GM04504 (cell line): ENCODE measurements at regions not wholly inside any gene's neighbourhood (a gene's known extent, or its start where the extent isn't known, plus 50 kb on each side); places are given as distances from the start of the nearest gene placed in this dataset.

Source experiments
- DNase-seq: peaks from one replicate; pipeline ENCODE4 v3.0.0-alpha.2; 2012; ENCODE audit warnings: low read depth

DNA sequence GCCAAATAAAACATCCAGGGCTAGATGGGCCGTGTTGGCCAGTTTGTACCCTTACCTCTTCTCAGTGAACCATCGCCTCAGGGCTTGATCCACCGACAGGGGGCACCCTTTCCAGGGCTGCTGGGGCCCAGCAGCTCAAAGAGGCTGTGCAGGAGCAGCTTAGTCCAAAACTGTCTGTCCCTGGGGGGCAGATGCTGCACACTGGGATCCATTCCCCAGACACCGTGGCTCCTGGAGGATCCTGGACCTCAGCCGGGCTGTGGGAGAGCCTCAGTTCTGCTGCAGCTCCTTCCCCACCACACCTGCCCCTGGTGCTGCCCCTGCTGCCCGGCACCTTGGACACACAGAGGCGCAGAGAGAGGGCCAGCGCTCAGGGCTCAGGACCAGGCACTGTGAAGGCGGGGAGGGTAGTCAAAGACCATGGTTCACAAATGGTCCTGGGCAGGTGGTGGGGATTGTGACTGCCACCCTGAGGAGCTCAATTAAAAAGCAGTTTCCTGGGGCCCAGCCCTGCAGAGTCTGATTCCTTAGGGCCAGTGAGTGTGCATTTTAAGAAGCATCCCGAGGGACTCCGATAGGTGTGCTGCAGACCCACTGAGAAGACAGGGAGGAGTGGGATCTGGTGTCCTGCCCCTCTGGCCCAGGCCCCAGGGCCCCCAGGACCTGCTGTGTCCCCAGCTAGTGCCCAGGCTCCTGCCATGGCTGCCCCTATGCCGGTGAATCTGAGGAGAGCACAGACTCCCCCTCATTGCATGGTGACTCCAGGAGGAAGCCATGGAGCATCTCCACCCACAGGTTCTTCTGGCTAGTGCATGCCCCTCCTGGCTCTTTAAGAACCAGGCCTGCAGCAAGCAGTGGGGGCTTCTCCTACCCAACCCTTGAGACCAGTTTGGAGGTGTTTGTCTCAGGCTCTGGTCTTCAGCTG lies 86.5 kb upstream of the PRR20G start:
- DNase-seq: no peak

DNA sequence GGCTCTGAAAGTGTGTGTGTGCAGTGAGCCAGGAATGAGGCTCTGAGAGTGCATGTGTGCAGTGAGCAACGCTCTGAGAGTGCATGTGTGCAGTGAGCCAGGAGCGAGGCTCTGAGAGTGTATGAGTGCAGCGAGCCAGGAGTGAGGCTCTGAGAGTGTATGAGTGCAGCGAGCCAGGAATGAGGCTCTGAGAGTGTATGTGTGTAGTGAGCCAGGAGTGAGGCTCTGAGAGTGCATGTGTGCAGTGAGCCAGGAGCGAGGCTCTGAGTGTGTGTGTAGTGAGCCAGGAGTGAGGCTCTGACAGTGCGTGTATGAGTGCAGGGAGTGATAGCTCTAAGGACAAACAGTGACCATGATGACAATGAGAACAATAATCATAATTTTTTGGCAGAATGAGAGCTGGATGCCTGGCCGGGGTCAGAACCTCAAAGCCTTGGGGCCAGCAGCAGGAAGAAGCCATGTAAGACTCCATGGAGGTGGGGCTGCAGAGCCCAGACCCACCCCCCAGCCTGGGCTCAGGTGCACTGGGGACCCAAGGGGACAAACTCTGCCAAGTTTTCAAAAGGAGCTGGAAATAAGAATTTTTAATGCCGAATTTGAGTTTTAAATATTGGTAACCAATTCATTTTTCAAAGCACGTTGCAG lies 85.7 kb upstream of the PRR20G start:
- DNase-seq: no peak

DNA sequence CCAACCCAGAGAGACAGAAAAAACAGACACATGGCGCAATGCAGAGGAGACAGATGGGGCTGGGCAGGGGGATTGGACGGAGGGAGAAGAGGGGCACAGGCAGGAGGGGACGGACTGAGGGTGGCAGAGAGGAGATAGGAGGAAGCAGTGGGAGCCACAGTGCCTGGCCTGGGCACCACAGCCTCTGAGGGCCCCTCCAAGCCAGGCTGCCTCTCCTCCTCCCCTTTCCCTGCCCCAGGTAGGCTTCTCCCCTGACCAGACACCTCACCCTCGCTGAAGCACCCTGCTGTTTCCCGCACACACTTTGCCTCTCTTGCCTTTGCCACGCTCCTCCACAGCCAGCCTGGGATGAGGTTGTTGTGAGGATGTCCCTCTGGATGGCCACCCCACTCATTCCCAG lies 84.0 kb upstream of the PRR20G start:
- DNase-seq: no peak

DNA sequence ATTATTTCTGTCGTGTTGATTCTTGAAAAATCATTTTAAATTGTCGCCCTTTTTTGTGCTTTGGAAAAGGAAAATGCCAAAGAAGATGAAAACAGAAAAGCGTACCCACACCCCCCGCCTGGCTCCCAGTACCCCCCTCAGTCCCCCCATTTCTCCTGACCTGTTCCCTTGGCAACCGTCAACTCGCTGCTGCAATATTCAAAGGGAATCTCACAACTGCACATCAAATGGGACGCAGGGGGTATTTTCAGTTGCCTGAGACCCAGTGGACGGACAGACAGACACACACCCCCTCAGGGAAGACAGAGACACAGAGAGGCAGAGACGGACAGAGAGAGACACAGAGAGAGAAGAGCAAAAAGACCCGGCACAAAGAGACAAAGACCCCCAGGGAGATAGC lies 83.5 kb upstream of the PRR20G start:
- no peak for DNase-seq

DNA sequence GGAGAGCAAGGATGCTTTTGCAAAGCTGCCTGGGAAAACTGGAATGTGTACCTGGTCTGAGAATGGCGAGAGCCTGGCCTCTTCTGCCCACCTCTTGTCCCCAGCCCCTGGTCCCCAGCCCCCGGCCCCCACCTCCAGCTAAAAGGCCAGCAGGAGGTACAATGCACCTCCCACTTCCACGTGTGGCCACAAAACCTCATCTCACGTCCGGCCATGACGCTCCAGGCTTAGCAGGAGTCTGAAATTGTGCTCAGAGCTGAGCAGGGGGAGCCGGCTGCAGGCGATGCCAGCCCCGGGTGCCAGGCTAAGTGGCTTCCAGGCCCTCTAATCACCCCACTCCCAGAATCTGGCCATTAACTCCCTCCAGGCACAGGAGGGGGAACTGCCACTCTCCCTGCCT lies 83.1 kb upstream of the PRR20G start:
- DNase-seq: no peak

DNA sequence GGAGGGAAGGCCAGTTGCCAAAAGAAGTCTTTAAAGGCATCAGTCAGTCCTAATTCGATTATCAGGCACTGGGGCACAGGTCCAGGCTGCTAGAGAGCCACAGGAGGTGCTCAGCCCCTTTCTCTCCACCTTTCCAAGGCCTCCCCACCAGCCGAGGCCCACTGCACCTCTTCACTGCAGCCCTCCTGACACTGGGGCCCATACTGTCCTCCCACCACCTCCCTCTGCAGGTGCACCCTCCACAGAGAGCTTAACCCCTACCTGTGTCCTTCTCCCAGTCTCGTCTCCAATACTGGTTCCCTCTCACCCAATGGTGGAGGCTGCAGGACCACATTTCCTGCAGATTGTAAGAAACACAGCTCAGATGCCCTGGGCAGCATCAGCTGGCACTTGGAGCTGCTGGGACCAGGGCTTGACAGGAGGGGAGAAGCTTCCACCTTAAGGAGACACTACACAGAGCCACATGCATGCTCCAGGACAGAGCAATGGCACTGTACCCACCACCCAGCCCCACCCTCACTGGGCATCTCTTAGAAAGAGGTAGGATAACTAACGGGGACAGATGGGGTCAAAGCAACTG lies 81.6 kb upstream of the PRR20G start:
- DNase-seq: no peak

DNA sequence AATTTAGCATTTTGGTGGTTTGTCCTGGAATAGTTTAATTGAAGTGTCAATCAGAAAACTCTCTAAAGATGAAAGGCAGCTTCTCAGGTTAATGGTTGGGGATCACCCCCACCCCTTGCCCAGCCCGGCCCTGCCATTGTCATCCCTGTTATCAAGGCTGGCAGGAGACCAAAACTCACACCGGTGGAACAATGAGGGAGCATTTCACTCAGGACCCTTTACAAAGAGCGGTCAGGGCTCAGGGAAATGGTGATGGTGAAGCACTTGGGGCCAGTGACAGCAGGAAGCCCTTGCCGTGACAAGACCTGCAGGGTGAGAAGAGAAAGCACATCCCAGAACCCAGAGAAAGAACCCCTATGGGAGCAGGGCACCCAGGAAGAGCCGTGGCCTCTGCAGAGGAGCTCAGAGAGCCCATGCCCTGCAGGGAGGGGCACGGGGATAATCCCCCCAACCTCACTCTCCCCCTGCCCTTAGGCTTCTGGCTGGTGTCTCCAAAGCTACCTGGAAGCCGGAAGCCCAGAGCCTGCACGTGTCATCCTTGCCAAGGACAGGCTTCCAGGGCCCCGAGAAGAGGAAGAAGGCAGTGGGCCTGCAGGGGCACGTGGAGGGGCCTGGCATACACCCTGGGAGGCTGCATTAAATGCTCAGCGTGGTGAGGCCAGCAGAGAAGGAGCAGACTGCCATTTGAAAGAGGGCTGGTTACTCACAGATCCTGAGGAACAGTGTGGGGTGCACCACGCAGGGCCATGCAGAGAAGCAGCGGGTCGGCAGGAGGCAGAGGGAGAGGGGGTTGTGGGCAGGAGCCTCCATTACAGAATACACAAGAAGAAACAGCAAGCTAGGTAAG lies 80.6 kb upstream of the PRR20G start:
- DNase-seq: no peak

DNA sequence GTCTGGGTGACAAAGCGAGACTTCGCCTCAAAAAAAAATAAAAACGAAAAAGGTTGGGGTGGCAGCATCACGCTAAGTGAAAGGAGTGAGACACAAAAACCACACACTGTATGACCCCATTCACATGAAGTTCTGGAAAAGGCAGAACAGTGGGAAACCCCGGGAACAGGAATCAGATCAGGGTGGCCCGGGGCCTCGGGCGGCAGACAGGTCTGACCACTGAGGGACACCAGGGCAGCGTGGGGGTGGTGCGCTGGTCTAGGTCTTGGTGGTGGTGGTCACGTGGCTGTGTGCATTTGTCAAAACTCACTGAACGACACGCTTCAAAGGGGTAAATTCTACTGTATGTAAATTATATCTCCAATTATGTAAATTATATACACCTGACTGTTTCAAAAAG lies 79.7 kb upstream of the PRR20G start:
- no peak for DNase-seq

DNA sequence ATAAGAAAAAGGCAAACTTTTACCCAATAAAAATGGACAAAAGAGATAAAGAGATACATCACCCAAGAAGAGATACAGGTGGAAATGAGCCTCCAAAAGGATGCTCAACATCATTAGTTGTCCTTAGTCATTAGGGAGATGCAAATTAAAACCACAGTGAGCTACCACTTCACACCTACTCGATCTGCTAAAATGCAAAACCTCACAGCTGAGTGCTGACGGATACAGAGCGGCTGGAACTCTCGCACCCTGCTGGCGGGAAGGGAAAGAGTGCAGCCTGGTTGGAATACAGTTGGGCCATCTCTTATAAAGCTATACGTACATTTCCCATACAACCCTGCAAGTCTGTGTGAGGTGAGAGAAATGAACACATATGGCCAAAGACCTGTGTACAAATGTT lies 78.5 kb upstream of the PRR20G start:
- no peak for DNase-seq

DNA sequence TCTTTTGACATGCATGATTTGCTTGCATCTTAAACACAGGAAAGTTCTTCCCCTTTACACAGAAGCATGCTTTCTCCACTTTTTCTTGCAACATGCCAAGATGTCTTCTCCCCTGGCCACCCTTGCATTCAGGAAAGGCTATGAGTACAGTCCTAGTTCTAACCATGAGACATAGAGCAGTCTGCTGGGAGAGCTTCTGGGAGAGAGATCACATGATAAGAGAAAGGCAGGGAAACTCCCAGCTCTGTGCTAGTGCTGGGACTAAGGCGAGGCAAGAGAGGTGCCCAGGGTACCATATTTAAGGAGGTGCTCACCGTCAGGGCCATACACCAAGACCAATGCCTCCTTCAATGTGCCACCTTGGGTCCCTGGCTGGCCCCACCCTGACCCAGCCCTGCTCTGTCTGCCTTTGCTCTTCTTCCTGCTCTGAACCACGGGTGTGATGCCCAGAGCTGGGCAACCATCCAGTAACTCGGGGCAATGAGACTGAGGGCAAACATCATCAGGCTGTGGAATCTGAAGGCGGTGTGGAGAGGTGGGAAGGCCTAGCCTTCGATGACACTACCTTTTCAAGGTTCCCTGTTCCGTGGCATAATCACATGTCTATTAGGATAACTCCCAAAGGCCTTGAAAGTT lies 77.4 kb upstream of the PRR20G start:
- DNase-seq: no peak

DNA sequence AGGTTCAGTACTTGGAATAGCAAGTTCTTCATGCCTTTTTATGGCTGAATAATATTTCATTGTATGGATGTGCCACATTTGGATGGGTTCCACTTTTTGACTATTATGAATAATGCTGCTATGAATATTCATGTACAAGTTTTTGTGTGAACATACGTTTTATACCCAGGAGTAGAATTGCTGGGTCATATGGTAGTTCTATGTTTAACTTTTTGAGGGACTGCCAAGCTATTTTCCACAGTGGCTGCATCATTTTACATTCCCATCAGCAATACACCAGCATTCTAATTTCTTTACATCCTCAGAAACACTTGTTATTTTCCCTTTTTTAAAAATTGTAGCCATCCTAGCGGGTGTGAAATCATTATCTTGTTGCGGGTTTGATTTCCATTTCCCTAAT lies 76.0 kb upstream of the PRR20G start:
- DNase-seq: no peak

DNA sequence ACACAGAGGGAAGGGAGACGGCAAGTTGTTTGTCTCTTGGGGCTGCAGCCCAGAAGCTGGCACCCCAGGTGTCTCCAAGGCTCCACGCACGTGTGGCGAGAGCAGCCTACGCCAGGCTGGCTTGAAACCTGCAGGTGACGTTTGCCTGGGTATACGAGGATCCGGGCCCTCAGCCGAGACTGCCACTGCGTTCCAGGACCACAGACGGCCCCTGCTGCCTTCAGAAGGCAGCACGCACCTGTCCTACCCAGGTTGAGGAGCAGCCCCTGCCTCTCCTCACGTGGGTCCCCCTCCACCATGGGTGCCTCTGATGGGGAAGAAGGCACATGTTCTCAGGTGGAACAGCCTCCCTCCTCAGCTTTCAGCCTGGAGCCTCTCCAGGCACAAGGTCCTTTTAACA lies 75.3 kb upstream of the PRR20G start:
- no peak for DNase-seq

DNA sequence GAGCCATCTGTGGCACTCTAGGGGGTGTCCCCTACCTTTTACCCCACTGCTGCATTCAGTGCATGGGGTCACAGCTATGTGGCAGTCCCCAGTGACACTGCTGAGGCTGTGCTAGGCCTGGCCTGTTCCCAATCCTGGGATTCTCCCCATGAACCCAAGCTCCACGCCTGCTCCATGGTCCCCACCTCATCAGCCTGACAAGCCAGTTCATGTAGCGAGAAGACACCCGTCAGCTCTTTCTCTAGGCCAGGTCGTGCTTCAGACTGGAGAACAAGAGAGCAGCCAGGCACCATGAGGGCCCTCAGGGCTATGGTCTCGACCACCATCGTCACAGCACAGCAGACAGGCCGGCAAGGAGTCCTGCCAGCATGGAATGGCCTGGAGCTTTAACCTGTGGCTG lies 72.8 kb upstream of the PRR20G start:
- DNase-seq: no peak

DNA sequence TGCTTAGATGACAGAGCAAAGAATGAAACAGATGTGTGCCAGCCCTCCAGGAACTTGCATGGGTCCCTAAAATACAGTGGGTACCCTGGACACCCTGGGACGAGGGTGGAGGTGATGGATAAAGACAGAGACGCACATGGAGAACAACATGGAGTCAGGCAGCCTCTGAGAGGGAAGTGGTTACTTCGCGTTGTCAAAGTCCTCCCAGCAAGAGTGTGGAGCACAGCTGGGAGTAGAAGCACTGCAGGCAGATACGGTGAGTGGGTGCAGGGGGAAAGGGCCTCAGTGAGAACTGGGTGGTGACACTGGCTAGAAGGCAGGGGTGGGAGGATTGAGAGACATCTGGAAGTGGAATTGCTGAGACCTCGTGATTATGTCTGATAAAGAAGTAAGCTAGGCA lies 70.8 kb upstream of the PRR20G start:
- DNase-seq: no peak

DNA sequence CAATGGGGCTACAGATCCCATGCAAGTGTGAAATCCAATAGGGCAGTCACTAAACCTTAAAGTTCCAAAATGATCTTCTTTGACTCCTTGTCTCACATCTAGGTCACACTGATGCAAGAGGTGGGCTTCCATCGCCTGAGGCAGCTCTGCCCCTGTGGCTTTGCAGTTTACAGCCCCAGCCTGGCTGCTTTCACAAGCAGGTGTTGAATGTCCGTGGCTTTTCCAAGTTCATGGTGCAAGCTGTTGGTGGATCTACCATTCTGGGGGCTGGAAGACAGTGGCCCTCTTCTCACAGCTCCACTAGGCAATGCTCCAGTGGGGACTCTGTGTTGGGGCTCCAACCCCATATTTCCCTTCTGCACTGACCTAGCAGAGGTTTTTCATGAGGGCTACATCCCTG lies 68.5 kb upstream of the PRR20G start:
- no peak for DNase-seq

DNA sequence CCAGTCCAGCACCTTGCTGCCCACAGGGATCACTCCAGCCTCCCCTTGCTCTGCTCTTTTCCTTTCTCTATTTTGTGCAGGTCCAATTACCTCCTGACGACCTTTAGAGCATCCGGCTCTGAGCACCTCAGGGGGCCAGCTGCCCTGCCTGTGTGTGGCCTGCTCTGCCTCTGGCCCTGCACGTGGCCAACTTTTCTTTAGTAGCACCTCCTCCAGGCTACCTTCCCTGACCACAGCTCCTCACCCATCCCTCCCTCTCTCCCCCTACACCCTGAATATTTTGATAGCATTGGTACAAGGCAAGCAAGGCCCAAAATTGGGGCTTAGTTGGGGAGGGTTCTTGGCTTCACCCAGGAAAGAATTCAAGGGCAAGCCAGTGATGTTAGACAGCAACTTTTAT lies 66.9 kb upstream of the PRR20G start:
- no peak for DNase-seq

DNA sequence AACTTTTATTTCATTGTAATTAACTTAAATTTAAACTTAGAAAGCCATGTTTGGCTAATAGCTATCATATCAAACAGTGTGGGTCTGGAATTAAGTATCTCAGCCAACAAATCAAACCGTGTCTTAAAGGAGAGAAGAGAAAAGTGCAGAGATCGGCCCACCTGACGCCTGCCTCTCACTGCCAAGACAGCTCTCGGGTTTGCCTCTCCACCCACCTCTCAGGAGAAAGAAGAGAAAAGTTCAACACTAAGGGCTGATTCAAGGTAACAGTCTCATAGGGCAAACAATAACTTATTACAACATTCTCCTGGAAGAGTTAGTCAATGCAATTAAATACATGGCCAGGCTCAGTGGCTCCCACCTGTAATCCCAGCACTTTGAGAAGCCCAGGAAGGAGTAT lies 64.8 kb upstream of the PRR20G start:
- no peak for DNase-seq

DNA sequence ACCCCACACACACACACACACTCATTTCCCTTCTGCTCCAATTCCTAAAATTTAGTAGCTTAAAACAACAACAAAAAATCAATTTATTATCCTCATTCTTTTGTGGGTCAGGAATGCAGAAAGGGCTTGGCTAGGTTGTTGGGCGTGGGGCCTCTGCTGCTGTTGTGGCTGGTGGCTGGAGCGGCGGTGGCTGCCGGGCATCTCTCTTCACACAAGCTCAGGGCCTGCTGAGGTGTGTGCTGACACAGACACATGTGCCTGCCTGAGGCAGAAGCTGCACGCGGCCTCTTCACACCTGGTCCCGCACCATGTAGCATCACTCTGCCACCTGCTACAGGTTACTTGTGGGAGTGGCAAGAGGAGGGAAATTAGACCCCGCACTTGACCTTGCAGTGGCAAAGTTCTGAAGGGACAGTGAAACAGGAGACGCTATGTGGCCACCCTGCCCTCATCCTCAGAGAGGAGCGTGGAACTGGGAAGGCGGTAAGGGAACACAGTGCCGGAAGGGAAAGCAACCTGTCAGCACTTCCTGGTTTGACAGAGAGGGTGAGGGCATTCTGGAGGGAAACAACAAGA lies 64.0 kb upstream of the PRR20G start:
- DNase-seq: no peak

DNA sequence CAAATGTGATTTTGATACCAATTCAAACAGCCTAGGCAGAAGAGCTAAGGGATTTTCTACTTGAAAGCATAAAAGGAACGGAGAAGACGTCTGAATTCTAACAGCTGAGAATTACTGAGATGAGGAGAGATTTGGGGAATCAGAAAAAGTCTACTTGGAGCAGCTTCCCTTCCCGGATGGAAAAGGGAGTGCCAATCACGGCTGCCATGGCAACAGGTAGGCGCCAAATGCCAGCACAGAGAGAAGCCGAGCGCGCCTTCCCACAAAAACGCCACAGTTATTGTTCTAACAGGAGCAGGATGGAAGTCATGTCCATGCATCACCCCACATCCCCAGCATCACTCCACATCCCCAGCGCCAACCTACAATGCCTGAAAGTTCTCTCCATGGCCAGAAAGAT lies 63.5 kb upstream of the PRR20G start:
- no peak for DNase-seq

DNA sequence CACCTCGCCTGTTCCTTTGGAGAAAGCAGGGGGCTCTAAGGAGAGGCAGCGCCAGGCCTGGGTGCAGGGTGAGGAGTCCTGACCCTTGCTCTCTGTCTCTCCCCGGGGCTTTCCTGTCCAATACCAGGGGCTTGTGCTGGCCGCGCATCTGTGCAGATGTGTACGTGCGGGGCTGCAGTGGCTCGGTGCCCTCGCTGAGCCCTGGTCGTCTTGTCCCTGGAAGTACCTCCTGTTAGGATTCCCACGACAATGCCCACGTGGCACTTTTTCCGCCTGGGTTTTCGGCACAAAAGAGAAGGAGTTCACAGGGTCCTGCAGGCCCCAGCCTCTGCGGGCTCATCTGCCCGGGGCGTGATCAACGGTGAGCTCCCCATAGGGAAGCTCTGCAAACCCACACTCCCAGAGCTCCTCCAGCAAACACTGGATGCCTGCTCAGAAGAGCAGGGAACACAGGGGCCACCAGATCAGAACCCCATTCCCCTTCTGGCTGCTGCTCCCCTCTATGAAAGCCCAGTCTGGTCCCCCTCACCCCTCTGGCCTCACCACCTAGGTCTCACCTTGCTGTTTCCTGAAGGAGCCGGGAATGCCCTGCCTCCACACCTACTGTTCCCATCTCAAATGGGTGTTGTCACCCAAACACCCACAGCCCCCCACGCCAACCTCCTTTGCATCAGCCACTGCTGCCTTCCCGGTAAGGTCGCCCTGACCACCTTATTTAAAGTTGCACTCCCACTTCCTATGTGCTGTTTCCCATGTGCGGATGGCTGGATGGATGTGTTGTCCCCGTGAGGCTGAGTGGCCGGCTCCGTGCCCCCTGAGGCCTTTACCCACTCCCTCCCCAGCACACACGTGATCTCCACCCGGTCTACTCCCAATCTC lies 62.6 kb upstream of the PRR20G start:
- no peak for DNase-seq
